ENCODE measurements at regions not wholly inside any gene's neighbourhood (a gene's known extent, or its start where the extent isn't known, plus 50 kb on each side); places are given as distances from the start of the nearest gene placed in this dataset.
"Not testable (repeated sequence)": the region's sequence is repeated elsewhere in the genome, so short reads cannot be mapped to it uniquely, and the experiment has no call there.

DNA sequence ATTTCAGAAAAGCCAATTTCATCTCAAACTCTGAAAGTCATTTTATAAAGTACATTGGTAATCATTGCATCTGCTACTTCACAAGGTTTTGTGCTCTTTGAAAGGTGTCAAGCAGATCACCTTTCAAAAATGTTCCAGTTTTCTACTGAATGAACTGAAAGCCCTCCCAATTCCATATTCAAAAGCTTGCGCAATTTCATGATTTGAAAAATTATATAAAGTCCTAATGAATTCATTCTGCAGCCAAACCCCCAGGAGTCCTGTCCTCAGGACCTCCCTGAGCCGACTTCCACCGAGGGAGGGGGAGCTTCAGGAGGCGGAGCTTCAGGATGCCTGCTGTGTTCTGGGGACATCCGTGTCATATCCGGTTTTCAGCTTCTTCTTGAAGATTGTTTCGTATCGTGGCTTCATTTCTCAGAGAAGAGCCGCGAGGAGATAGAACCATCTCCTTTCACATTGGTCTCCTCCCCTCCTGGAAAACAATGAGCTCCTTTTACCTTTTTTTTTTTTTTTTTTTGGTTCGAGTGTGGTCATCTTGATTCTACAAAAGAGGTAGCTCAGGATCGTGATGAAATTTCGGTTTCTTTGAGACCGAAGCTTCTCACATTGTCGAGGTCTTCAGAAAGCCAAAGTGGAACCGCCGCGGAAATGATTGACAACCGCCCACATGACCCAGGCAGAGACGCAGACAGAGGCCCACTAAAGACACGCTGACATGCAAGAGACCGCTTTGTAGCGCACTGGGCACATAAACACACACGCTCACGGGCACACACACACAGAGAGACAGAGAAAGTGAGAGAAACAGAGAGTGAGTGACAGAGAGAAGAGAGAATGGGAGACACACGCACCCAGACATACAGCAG lies 553.8 kb upstream of the ZNF337 start:
- H3K9me2 ChIP-seq (ENCODE audit: insufficient read depth, low read length); H3K4me3 ChIP-seq (ENCODE audit: low read length); H3K79me2 ChIP-seq (replicated peaks; ENCODE audit: insufficient read depth, low read length); H3K9ac ChIP-seq (ENCODE audit: low read length); H3K36me3 ChIP-seq (ENCODE audit: insufficient read depth, low read length); H3K27ac ChIP-seq (ENCODE audit: low read length); H2AFZ ChIP-seq (ENCODE audit: low read depth, low read length); H4K20me1 ChIP-seq (ENCODE audit: insufficient read depth); H3K4me2 ChIP-seq (ENCODE audit: low read length); H3K9me3 ChIP-seq (ENCODE audit: low read length); H3F3A ChIP-seq (ENCODE audit: insufficient read depth, low read length, poor library complexity, severe bottlenecking); H3K27me3 ChIP-seq (ENCODE audit: insufficient read depth, low read depth, low read length): not testable (repeated sequence)

DNA sequence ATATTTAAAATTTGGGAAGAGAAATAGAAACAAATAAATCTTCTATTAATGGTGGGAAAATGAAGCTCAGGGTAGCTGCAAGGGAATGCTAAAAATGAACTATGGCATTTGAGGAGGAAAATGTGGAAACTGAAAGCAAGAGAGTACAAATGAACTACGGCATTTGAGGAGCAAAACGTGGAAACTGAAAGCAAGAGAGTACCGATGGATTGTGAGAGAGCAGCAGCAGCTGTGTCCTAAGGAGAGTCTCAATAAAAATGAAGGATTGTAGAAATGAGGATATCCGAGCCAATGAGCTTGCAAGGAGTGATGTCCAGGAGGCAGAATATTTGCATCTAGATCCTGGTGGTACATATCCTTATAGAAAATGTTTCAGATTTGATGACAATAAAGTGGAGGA lies 547.1 kb upstream of the ZNF337 start:
- Histone ChIP-seq H4K20me1 (ENCODE audit: insufficient read depth) (no peaks in the 10 kb centered on the region), H3F3A (ENCODE audit: insufficient read depth, low read length, poor library complexity, severe bottlenecking) (no peaks in the 10 kb centered on the region), H3K27me3 (ENCODE audit: insufficient read depth, low read depth, low read length) (no peaks in the 10 kb centered on the region), H3K36me3 (ENCODE audit: insufficient read depth, low read length) (no peaks in the 10 kb centered on the region), H2AFZ (ENCODE audit: low read depth, low read length) (no peak overlapping the region), H3K27ac (ENCODE audit: low read length) (no peak overlapping the region), H3K4me3 (ENCODE audit: low read length) (no peak overlapping the region), H3K4me2 (ENCODE audit: low read length) (no peak overlapping the region), H3K79me2 (replicated peaks; ENCODE audit: insufficient read depth, low read length) (no peaks in the 10 kb centered on the region), H3K9me3 (ENCODE audit: low read length) (no peaks in the 10 kb centered on the region), H3K9ac (ENCODE audit: low read length) (no peak overlapping the region), H3K9me2 (ENCODE audit: insufficient read depth, low read length) (no peaks in the 10 kb centered on the region)
- TF ChIP-seq SMC3 (conservative IDR thresholded peaks at IDR 0.05; ENCODE audit: poor library complexity) (no peak), POLR2AphosphoS5 (IDR thresholded peaks at IDR 0.05) (no peak), RAD21 (conservative IDR thresholded peaks at IDR 0.05) (no peak), TAF1 (IDR thresholded peaks at IDR 0.05; ENCODE audit: low read depth) (no peak), MXI1 (conservative IDR thresholded peaks at IDR 0.05; ENCODE audit: poor library complexity, severe bottlenecking) (no peak), EP300 (conservative IDR thresholded peaks at IDR 0.05; ENCODE audit: poor library complexity, severe bottlenecking) (no peak), EZH2 (IDR thresholded peaks at IDR 0.05; ENCODE audit: borderline replicate concordance, insufficient read depth, low read length, poor library complexity, severe bottlenecking) (no peak)
- TF ChIP-seq, protein P1, sequence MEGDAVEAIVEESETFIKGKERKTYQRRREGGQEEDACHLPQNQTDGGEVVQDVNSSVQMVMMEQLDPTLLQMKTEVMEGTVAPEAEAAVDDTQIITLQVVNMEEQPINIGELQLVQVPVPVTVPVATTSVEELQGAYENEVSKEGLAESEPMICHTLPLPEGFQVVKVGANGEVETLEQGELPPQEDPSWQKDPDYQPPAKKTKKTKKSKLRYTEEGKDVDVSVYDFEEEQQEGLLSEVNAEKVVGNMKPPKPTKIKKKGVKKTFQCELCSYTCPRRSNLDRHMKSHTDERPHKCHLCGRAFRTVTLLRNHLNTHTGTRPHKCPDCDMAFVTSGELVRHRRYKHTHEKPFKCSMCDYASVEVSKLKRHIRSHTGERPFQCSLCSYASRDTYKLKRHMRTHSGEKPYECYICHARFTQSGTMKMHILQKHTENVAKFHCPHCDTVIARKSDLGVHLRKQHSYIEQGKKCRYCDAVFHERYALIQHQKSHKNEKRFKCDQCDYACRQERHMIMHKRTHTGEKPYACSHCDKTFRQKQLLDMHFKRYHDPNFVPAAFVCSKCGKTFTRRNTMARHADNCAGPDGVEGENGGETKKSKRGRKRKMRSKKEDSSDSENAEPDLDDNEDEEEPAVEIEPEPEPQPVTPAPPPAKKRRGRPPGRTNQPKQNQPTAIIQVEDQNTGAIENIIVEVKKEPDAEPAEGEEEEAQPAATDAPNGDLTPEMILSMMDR (IDR thresholded peaks at IDR 0.05; ENCODE audit: poor library complexity, severe bottlenecking), result no peak
- TF ChIP-seq, protein P2, sequence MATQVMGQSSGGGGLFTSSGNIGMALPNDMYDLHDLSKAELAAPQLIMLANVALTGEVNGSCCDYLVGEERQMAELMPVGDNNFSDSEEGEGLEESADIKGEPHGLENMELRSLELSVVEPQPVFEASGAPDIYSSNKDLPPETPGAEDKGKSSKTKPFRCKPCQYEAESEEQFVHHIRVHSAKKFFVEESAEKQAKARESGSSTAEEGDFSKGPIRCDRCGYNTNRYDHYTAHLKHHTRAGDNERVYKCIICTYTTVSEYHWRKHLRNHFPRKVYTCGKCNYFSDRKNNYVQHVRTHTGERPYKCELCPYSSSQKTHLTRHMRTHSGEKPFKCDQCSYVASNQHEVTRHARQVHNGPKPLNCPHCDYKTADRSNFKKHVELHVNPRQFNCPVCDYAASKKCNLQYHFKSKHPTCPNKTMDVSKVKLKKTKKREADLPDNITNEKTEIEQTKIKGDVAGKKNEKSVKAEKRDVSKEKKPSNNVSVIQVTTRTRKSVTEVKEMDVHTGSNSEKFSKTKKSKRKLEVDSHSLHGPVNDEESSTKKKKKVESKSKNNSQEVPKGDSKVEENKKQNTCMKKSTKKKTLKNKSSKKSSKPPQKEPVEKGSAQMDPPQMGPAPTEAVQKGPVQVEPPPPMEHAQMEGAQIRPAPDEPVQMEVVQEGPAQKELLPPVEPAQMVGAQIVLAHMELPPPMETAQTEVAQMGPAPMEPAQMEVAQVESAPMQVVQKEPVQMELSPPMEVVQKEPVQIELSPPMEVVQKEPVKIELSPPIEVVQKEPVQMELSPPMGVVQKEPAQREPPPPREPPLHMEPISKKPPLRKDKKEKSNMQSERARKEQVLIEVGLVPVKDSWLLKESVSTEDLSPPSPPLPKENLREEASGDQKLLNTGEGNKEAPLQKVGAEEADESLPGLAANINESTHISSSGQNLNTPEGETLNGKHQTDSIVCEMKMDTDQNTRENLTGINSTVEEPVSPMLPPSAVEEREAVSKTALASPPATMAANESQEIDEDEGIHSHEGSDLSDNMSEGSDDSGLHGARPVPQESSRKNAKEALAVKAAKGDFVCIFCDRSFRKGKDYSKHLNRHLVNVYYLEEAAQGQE (IDR thresholded peaks at IDR 0.05; ENCODE audit: borderline replicate concordance), result no peak

DNA sequence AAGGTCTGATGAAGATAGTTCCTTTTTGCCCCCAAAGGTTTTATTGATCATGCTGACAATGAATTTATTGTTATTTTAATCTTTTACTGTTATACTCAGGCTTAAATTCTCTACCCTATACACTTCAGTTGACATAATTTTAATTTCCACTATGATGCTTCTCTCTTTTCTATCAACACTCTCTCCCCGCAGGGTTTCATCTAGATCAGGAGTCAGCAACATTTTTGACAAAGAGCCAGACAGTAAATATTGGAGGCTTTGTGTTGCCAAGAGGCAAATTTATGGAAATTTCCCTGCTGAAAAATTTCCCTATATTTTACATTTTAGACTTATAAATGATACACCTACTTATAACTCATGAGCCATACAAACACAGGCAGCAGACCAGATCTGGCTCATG lies 524.0 kb upstream of the ZNF337 start:
- not testable (repeated sequence) for H3K4me3 ChIP-seq (ENCODE audit: low read length); H3K4me2 ChIP-seq (ENCODE audit: low read length); H4K20me1 ChIP-seq (ENCODE audit: insufficient read depth); H3K79me2 ChIP-seq (replicated peaks; ENCODE audit: insufficient read depth, low read length); H3K9ac ChIP-seq (ENCODE audit: low read length); H3K36me3 ChIP-seq (ENCODE audit: insufficient read depth, low read length); H3F3A ChIP-seq (ENCODE audit: insufficient read depth, low read length, poor library complexity, severe bottlenecking); H3K27ac ChIP-seq (ENCODE audit: low read length); H3K27me3 ChIP-seq (ENCODE audit: insufficient read depth, low read depth, low read length); H2AFZ ChIP-seq (ENCODE audit: low read depth, low read length); H3K9me2 ChIP-seq (ENCODE audit: insufficient read depth, low read length); H3K9me3 ChIP-seq (ENCODE audit: low read length)

DNA sequence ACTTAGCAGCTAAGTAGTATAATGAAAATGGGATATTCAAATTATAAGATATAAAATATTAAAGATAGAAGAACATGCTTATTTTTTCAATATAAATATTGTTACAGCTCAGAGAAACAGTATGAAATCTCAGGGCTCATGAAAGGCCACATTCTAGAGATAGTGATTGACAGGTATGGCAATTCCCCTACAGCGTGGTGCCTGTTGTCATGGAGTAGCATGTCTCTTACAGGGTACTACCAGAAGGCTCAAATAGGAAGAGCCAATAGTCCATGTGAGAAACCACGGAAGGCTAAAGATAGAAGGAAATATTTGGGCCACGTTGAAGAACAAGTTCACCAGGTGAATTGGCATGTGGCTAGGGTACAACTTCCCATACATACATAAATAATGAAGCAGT lies 522.9 kb upstream of the ZNF337 start:
- not testable (repeated sequence) for H4K20me1 ChIP-seq (ENCODE audit: insufficient read depth); H3F3A ChIP-seq (ENCODE audit: insufficient read depth, low read length, poor library complexity, severe bottlenecking); H3K4me3 ChIP-seq (ENCODE audit: low read length); H3K36me3 ChIP-seq (ENCODE audit: insufficient read depth, low read length); H3K9me3 ChIP-seq (ENCODE audit: low read length); H3K27me3 ChIP-seq (ENCODE audit: insufficient read depth, low read depth, low read length); H2AFZ ChIP-seq (ENCODE audit: low read depth, low read length); H3K4me2 ChIP-seq (ENCODE audit: low read length); H3K9ac ChIP-seq (ENCODE audit: low read length); H3K27ac ChIP-seq (ENCODE audit: low read length); H3K9me2 ChIP-seq (ENCODE audit: insufficient read depth, low read length); H3K79me2 ChIP-seq (replicated peaks; ENCODE audit: insufficient read depth, low read length)
